H1 (cell line): ENCODE measurements at regions not wholly inside any gene's neighbourhood (a gene's known extent, or its start where the extent isn't known, plus 50 kb on each side); places are given as distances from the start of the nearest gene placed in this dataset.

Experiments
- CTCF ChIA-PET: fragments of 300-600 bp; sonication (Branson Sonifier 250); formaldehyde crosslinking; loops from one replicate; lab custom pipeline; 2021; ENCODE audit not compliant: partially characterized antibody; lab: Charles Lee
- POLR2A ChIA-PET: fragments of 300-600 bp; sonication (Branson Sonifier 250); formaldehyde crosslinking; loops from one replicate; lab custom pipeline; 2021; ENCODE audit warnings: inconsistent platforms; ENCODE audit not compliant: partially characterized antibody; lab: Charles Lee
- DNase-seq, 2 experiments: peaks; one replicate each; pipeline versions ENCODE4 v3.0.0 to v3.0.0-alpha.2; 2010 to 2022; ENCODE audit warnings: low spot score in 2 of 2, low read depth in 1 of 2, mixed read lengths in 1 of 2
- FAIRE-seq: peaks from 2 replicates; lab custom pipeline; 2011; peaks lifted over from hg19 to GRCh38; lab: Jason Lieb, UNC
- H2AFZ ChIP-seq: 2 replicates; pipeline ENCODE4 v1.8.1; 2012; ENCODE audit warnings: low read length, inconsistent platforms
- H2AK5ac ChIP-seq: 2 replicates; pipeline ENCODE4 v1.6.1; 2013; ENCODE audit warnings: low read depth, low read length
- H2BK120ac ChIP-seq: replicated peaks from 2 replicates; pipeline ENCODE3; 2013; ENCODE audit warnings: low read depth, low read length, inconsistent platforms
- H2BK12ac ChIP-seq: 2 replicates; pipeline ENCODE4 v1.6.1; 2013; ENCODE audit warnings: low read depth, low read length
- H2BK15ac ChIP-seq: 2 replicates; pipeline ENCODE4 v1.6.1; 2013; ENCODE audit warnings: low read length
- H2BK20ac ChIP-seq: 2 replicates; pipeline ENCODE4 v1.6.1; 2013; ENCODE audit warnings: low read length
- H2BK5ac ChIP-seq: 2 replicates; pipeline ENCODE4 v1.6.1; 2013; ENCODE audit warnings: low read depth, low read length
- H3K14ac ChIP-seq: 2 replicates; pipeline ENCODE4 v1.6.1; 2013; ENCODE audit warnings: inconsistent platforms; ENCODE audit not compliant: insufficient read length
- H3K18ac ChIP-seq: 2 replicates; pipeline ENCODE4 v1.6.1; 2013; ENCODE audit warnings: low read length; ENCODE audit errors: extremely low read depth
- H3K23ac ChIP-seq: 2 replicates; pipeline ENCODE4 v1.6.1; 2013; ENCODE audit warnings: inconsistent platforms; ENCODE audit not compliant: insufficient read length
- H3K23me2 ChIP-seq: 2 replicates; pipeline ENCODE4 v1.6.1; 2013; ENCODE audit warnings: low read depth, low read length
- H3K27ac ChIP-seq: 2 replicates; pipeline ENCODE4 v1.6.1; 2011; ENCODE audit warnings: low read depth, low read length, inconsistent platforms
- H3K27me3 ChIP-seq, 4 experiments: replicated peaks in 1 of 4; 1 replicate in 1 of 4; 2 replicates in 3 of 4; pipeline versions ENCODE4 v1.6.1 to v1.8.1; 2011 to 2013; ENCODE audit warnings: low read length in 3 of 4, mild to moderate bottlenecking in 3 of 4, inconsistent platforms in 2 of 4, mixed read lengths in 2 of 4, moderate library complexity in 1 of 4; ENCODE audit not compliant: control insufficient read depth in 3 of 4, insufficient read depth in 3 of 4; ENCODE audit errors: extremely low read depth in 1 of 4
- H3K36me3 ChIP-seq, 4 experiments: 2 replicates each; pipeline versions ENCODE4 v1.6.1 to v1.8.1; 2011 to 2013; ENCODE audit warnings: mild to moderate bottlenecking in 4 of 4, low read length in 3 of 4, moderate library complexity in 2 of 4, control low read depth in 1 of 4, inconsistent platforms in 1 of 4; ENCODE audit not compliant: insufficient read depth in 4 of 4, control insufficient read depth in 2 of 4
- H3K4ac ChIP-seq: replicated peaks from 2 replicates; pipeline ENCODE3; 2013; ENCODE audit warnings: low read length, low read depth, mixed read lengths, inconsistent platforms; ENCODE audit not compliant: insufficient read length
- H3K4me1 ChIP-seq, 4 experiments: replicated peaks in 1 of 4; 1 replicate in 1 of 4; 2 replicates in 3 of 4; pipeline versions ENCODE4 v1.6.1 to v1.8.1; 2011 to 2013; ENCODE audit warnings: low read length in 3 of 4, inconsistent platforms in 2 of 4, mixed read lengths in 1 of 4; ENCODE audit not compliant: insufficient read depth in 4 of 4, control insufficient read depth in 3 of 4
- H3K4me2 ChIP-seq, 2 experiments: 2 replicates each; pipeline versions ENCODE4 v1.6.1 to v1.8.1; 2011 to 2013; ENCODE audit warnings: low read depth in 2 of 2, low read length in 2 of 2, control low read depth in 1 of 2, inconsistent platforms in 1 of 2, mild to moderate bottlenecking in 1 of 2; ENCODE audit not compliant: insufficient read depth in 1 of 2
- H3K4me3 ChIP-seq, 4 experiments: fragments of 200-600, 300-600 bp in 1 of 4; sonication (generic), shearing (Covaris generic), sonication (Bioruptor Twin) in 1 of 4; 2 replicates each; pipeline versions ENCODE4 v1.5.1 to v1.8.1; 2011 to 2016; ENCODE audit warnings: low read length in 4 of 4, low read depth in 3 of 4, control low read depth in 2 of 4, inconsistent platforms in 2 of 4, mild to moderate bottlenecking in 2 of 4, mixed read lengths in 1 of 4, moderate library complexity in 1 of 4; ENCODE audit not compliant: insufficient read depth in 2 of 4; ENCODE audit errors: extremely low read depth in 1 of 4
- H3K56ac ChIP-seq: replicated peaks from 2 replicates; pipeline ENCODE3; 2013; ENCODE audit warnings: low read depth, mild to moderate bottlenecking, mixed read lengths, low read length, inconsistent platforms; ENCODE audit not compliant: insufficient read length
- H3K79me1 ChIP-seq: 2 replicates; pipeline ENCODE4 v1.6.1; 2013; ENCODE audit warnings: low read depth, low read length, control low read depth
- H3K79me2 ChIP-seq, 2 experiments: 2 replicates each; pipeline versions ENCODE4 v1.6.1 to v1.8.1; 2012 to 2013; ENCODE audit warnings: low read length in 2 of 2, mild to moderate bottlenecking in 2 of 2, inconsistent platforms in 1 of 2; ENCODE audit not compliant: insufficient read depth in 2 of 2, control insufficient read depth in 1 of 2
- H3K9ac ChIP-seq, 4 experiments: replicated peaks in 1 of 4; 1 replicate in 1 of 4; 2 replicates in 3 of 4; pipeline versions ENCODE4 v1.6.1 to v1.8.1; 2011 to 2013; ENCODE audit warnings: low read depth in 3 of 4, low read length in 3 of 4, control low read depth in 2 of 4, mild to moderate bottlenecking in 2 of 4, moderate library complexity in 2 of 4, inconsistent platforms in 1 of 4; ENCODE audit errors: extremely low read depth in 1 of 4
- H3K9me3 ChIP-seq, 2 experiments: 2 replicates each; pipeline versions ENCODE4 v1.6.1 to v1.8.1; 2012 to 2013; ENCODE audit warnings: mild to moderate bottlenecking in 2 of 2, moderate library complexity in 2 of 2, control low read depth in 1 of 2, inconsistent platforms in 1 of 2, low read depth in 1 of 2, low read length in 1 of 2, mixed read lengths in 1 of 2; ENCODE audit not compliant: insufficient read depth in 2 of 2
- H4K20me1 ChIP-seq, 2 experiments: replicated peaks in 1 of 2; 2 replicates each; pipeline versions ENCODE3 to v1.8.1; 2011 to 2013; ENCODE audit warnings: inconsistent platforms in 2 of 2, low read length in 2 of 2, mild to moderate bottlenecking in 1 of 2; ENCODE audit not compliant: insufficient read depth in 2 of 2, control insufficient read depth in 1 of 2
- H4K5ac ChIP-seq: 2 replicates; pipeline ENCODE4 v1.6.1; 2013; ENCODE audit warnings: low read length, low read depth, mixed read lengths, inconsistent platforms; ENCODE audit not compliant: insufficient read length
- H4K8ac ChIP-seq: 2 replicates; pipeline ENCODE4 v1.8.0; 2013; ENCODE audit warnings: mild to moderate bottlenecking, moderate library complexity, low read length, inconsistent platforms; ENCODE audit not compliant: insufficient read depth; ENCODE audit errors: extremely low read depth
- H4K91ac ChIP-seq: replicated peaks from 2 replicates; pipeline ENCODE3; 2013; ENCODE audit warnings: low read length, mixed read lengths, inconsistent platforms; ENCODE audit not compliant: insufficient read length
- CBX8 ChIP-seq: fragments of 300-800, 300-1000 bp; sonication (generic); IDR thresholded peaks from 2 replicates; pipeline ENCODE4 v1.7.1; 2016; ENCODE audit warnings: low read depth, low read length, borderline replicate concordance
- CHD2 ChIP-seq: IDR thresholded peaks from 2 replicates; pipeline ENCODE4 v1.6.1; 2012; ENCODE audit warnings: low read length, improper control_type of control experiment
- GTF2F1 ChIP-seq: IDR thresholded peaks from 2 replicates; pipeline ENCODE4 v1.6.1; 2012; ENCODE audit warnings: low read depth, low read length, improper control_type of control experiment, borderline replicate concordance
- KDM4A ChIP-seq: IDR thresholded peaks from one replicate; pipeline ENCODE4 v1.7.1; 2012; ENCODE audit warnings: low read depth, mild to moderate bottlenecking, moderate library complexity, low read length, inconsistent platforms; ENCODE audit not compliant: severe bottlenecking
- RBBP5 ChIP-seq: IDR thresholded peaks from 2 replicates; pipeline ENCODE4 v1.7.1; 2012; ENCODE audit warnings: low read depth, mild to moderate bottlenecking, inconsistent platforms, low read length, moderate library complexity, borderline replicate concordance
- SRF ChIP-seq: IDR thresholded peaks from 2 replicates; pipeline ENCODE4 v1.6.1; 2011; ENCODE audit warnings: mild to moderate bottlenecking, low read depth, low read length, moderate library complexity
- TBP ChIP-seq: IDR thresholded peaks from 2 replicates; pipeline ENCODE4 v1.6.1; 2011; ENCODE audit warnings: low read depth, low read length, improper control_type of control experiment
- WGBS, 2 experiments: shearing (Covaris generic) in 1 of 2; methylation state at CpG; one replicate each; pipeline versions ENCODE4 v1.1.6 to v1.1.7; 2013 to 2015; ENCODE audit warnings: low lambda C conversion rate in 2 of 2, mixed read lengths in 2 of 2, inconsistent platforms in 1 of 2, low coverage in 1 of 2, missing lambda C conversion rate in 1 of 2; ENCODE audit not compliant: insufficient replicate concordance in 2 of 2, insufficient coverage in 1 of 2, insufficient read length in 1 of 2; ENCODE audit errors: extremely low coverage in 1 of 2, missing lambda C conversion rate in 1 of 2; 5-methylcytosine and 5-hydroxymethylcytosine counted together
- TF ChIP-seq, protein P1 (sequence below): IDR thresholded peaks from 2 replicates; pipeline ENCODE4 v1.6.1; 2012; ENCODE audit warnings: inconsistent platforms

DNA sequence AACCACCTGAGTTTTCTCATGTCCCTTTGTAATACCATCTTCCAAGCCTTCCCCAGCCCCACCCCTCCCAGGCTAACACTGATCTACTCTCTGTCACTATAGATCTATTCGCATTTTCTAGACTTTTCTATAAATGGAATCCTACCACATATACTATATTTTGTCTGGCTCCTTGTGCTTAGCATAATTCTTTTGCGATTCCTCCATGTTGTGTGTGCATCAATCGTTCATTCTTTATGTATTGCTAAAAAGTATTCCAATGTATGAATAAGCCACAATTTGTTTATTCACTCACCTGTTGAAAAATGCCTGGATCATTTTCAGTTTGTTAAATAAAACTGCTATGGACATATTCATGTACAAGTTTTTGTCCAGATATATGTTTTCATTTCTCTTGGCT lies 66.7 kb upstream of the DPT start:
- no peak for DNase-seq
- Histone ChIP-seq H3K27ac (no peak overlapping the region), H2BK15ac (no peak overlapping the region), H3K4me1 (no peaks in the 10 kb centered on the region), H3K9me3 (no peaks in the 10 kb centered on the region), H3K14ac (no peak overlapping the region), H3K9ac (no peak overlapping the region), H3K23me2 (no peaks in the 10 kb centered on the region), H3K36me3 (no peaks in the 10 kb centered on the region), H3K18ac (no peak overlapping the region), H3K79me2 (no peaks in the 10 kb centered on the region), H3K4me3 (no peak overlapping the region), H3K56ac (no peak overlapping the region), H2BK120ac (no peak overlapping the region), H4K8ac (no peak overlapping the region), H3K27me3 (no peaks in the 10 kb centered on the region), H3K4me2 (no peak overlapping the region), H3K23ac (no peak overlapping the region), H4K5ac (no peak overlapping the region), H4K20me1 (no peaks in the 10 kb centered on the region), H2BK20ac (no peak overlapping the region), H2AK5ac (no peak overlapping the region), H2BK5ac (no peak overlapping the region), H3K79me1 (no peaks in the 10 kb centered on the region), H2AFZ (no peak overlapping the region), H3K4ac (no peak overlapping the region), H4K91ac (no peak overlapping the region), H2BK12ac (no peak overlapping the region)
- CTCF ChIA-PET: no interaction called here
- no peak for FAIRE-seq
- POLR2A ChIA-PET: no interaction called here
- 95% methylated on average over 3 of the region's 3 CpGs; no CpG with 5 or more reads in 1 of the 2 experiments for WGBS, 2 experiments
- no peak for TF ChIP-seq CBX8
- no peak for TF ChIP-seq SRF
- no peak for TF ChIP-seq KDM4A
- no peak for TF ChIP-seq TBP
- TF ChIP-seq CHD2: no peak
- no peak for TF ChIP-seq GTF2F1
- TF ChIP-seq RBBP5: no peak
- TF ChIP-seq, protein P1, sequence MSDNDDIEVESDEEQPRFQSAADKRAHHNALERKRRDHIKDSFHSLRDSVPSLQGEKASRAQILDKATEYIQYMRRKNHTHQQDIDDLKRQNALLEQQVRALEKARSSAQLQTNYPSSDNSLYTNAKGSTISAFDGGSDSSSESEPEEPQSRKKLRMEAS: no peak
